HEK293T (cell line): ENCODE measurements at regions not wholly inside any gene's neighbourhood (a gene's known extent, or its start where the extent isn't known, plus 50 kb on each side); places are given as distances from the start of the nearest gene placed in this dataset.

ENCODE experiments used
- CTCF ChIA-PET: fragments of 350-600 bp; formaldehyde crosslinking; extraction: SDS; loops from one replicate; lab custom pipeline; 2021; ENCODE audit warnings: antibody characterized with exemption, inconsistent platforms; lab: Yijun Ruan, JAX
- POLR2A ChIA-PET: fragments of 350-600 bp; formaldehyde crosslinking; extraction: SDS; loops from one replicate; lab custom pipeline; 2020; ENCODE audit warnings: antibody characterized with exemption, inconsistent platforms; lab: Yijun Ruan, JAX
- DNase-seq: peaks from one replicate; pipeline ENCODE4 v3.0.0; 2012; ENCODE audit warnings: mixed read lengths; ENCODE audit errors: extremely low spot score
- ARNT ChIP-seq: fragments of 450-650 bp; IDR thresholded peaks from 2 replicates; pipeline ENCODE4 v1.6.1; 2017; ENCODE audit warnings: mild to moderate bottlenecking
- BHLHE40 ChIP-seq: fragments of 450-650 bp; IDR thresholded peaks from 2 replicates; pipeline ENCODE4 v1.6.1; 2016; ENCODE audit warnings: mild to moderate bottlenecking, moderate library complexity, borderline replicate concordance
- CTBP1 ChIP-seq: fragments of 450-650 bp; IDR thresholded peaks from 2 replicates; pipeline ENCODE4 v1.6.1; 2016; ENCODE audit warnings: borderline replicate concordance
- ELF4 ChIP-seq: fragments of 450-650 bp; IDR thresholded peaks from 2 replicates; pipeline ENCODE4 v1.6.1; 2017; ENCODE audit warnings: antibody characterized with exemption
- FOXA1 ChIP-seq: fragments of 450-650 bp; IDR thresholded peaks from 2 replicates; pipeline ENCODE4 v1.6.1; 2016; ENCODE audit warnings: mild to moderate bottlenecking
- FOXK2 ChIP-seq: fragments of 450-650 bp; IDR thresholded peaks from 2 replicates; pipeline ENCODE4 v1.6.1; 2016; ENCODE audit warnings: mild to moderate bottlenecking
- FOXM1 ChIP-seq: fragments of 450-650 bp; IDR thresholded peaks from 2 replicates; pipeline ENCODE4 v1.6.1; 2017; ENCODE audit warnings: mild to moderate bottlenecking, borderline replicate concordance
- HDGF ChIP-seq: fragments of 450-650 bp; IDR thresholded peaks from 2 replicates; pipeline ENCODE4 v1.6.1; 2017; ENCODE audit warnings: antibody characterized with exemption, borderline replicate concordance
- L3MBTL2 ChIP-seq: fragments of 450-650 bp; conservative IDR thresholded peaks from 2 replicates; pipeline ENCODE4 v1.6.1; 2016; ENCODE audit warnings: mild to moderate bottlenecking
- LEF1 ChIP-seq: fragments of 450-650 bp; IDR thresholded peaks from 2 replicates; pipeline ENCODE4 v1.6.1; 2017; ENCODE audit warnings: mild to moderate bottlenecking, borderline replicate concordance
- NFRKB ChIP-seq: fragments of 450-650 bp; IDR thresholded peaks from 2 replicates; pipeline ENCODE4 v1.6.1; 2016; ENCODE audit warnings: mild to moderate bottlenecking, moderate library complexity
- PKNOX1 ChIP-seq: fragments of 450-650 bp; IDR thresholded peaks from 2 replicates; pipeline ENCODE4 v1.6.1; 2016
- SP1 ChIP-seq: fragments of 450-650 bp; IDR thresholded peaks from 2 replicates; pipeline ENCODE4 v1.6.1; 2017
- SUZ12 ChIP-seq: fragments of 450-650 bp; IDR thresholded peaks from 2 replicates; pipeline ENCODE4 v1.6.1; 2016; ENCODE audit warnings: mild to moderate bottlenecking
- TARDBP ChIP-seq: fragments of 450-650 bp; IDR thresholded peaks from 2 replicates; pipeline ENCODE4 v1.6.1; 2016
- ZNF384 ChIP-seq: fragments of 450-650 bp; IDR thresholded peaks from 2 replicates; pipeline ENCODE4 v1.6.1; 2016

- no peak for DNase-seq
- TF ChIP-seq SUZ12, result no peak
- TF ChIP-seq ZNF384, result no peak
- TF ChIP-seq ARNT, result no peak
- ChIA-PET POLR2A (no interaction called here), CTCF (interaction anchor here (2.4 kb wide), 1 partner anchor 13 kb away, joined by 6 read pairs; no protein-coding TSS in a partner anchor)
Measured at GRCh38 chr10:131440405-131441360, 129.2 kb upstream of the TCERG1L start.

GRCh38 chr10:131442271-131442670 is 130.8 kb upstream of the TCERG1L start:
- POLR2A ChIA-PET, result no interaction called here
- CTCF ChIA-PET, result no interaction called here
- no peak for TF ChIP-seq NFRKB
- DNase-seq, result no peak

- CTCF ChIA-PET, result no interaction called here
- POLR2A ChIA-PET, result no interaction called here
- no peak for DNase-seq
- no peak for TF ChIP-seq FOXK2
- no peak for TF ChIP-seq TARDBP
- TF ChIP-seq LEF1, result no peak
- no peak for TF ChIP-seq NFRKB
- no peak for TF ChIP-seq FOXM1
- TF ChIP-seq PKNOX1, result no peak
- no peak for TF ChIP-seq ZNF384
- TF ChIP-seq BHLHE40, result no peak
- no peak for TF ChIP-seq CTBP1
Measured at GRCh38 chr10:131444286-131444685, 132.8 kb upstream of the TCERG1L start.

- ChIA-PET POLR2A (no interaction called here), CTCF (no interaction called here)
Measured at GRCh38 chr10:131444862-131445461, 133.4 kb upstream of the TCERG1L start.

GRCh38 chr10:131445623-131446022 is 134.1 kb upstream of the TCERG1L start:
- ChIA-PET POLR2A (no interaction called here), CTCF (no interaction called here)
- DNase-seq, result no peak
- no peak for TF ChIP-seq BHLHE40
- TF ChIP-seq PKNOX1, result no peak
- TF ChIP-seq FOXA1, result no peak
- no peak for TF ChIP-seq CTBP1
- TF ChIP-seq ELF4, result no peak
- TF ChIP-seq L3MBTL2, result no peak

More at GRCh38 chr10:131444862-131445461, 133.4 kb upstream of the TCERG1L start:
- DNase-seq, result no peak
- no peak for TF ChIP-seq NFRKB
- no peak for TF ChIP-seq PKNOX1
- TF ChIP-seq TARDBP, result no peak
- no peak for TF ChIP-seq CTBP1
- TF ChIP-seq BHLHE40, result no peak
- TF ChIP-seq LEF1, result no peak
- no peak for TF ChIP-seq ZNF384
- TF ChIP-seq SUZ12, result no peak
- no peak for TF ChIP-seq HDGF
- TF ChIP-seq ELF4, result no peak
- no peak for TF ChIP-seq FOXK2
- TF ChIP-seq SP1, result no peak
- TF ChIP-seq FOXA1, result no peak
- TF ChIP-seq ARNT, result no peak

- DNase-seq, result no peak
- POLR2A ChIA-PET, result no interaction called here
- TF ChIP-seq ELF4, result no peak
- no peak for TF ChIP-seq FOXM1
- TF ChIP-seq ARNT, result no peak
- no peak for TF ChIP-seq CTBP1
- TF ChIP-seq L3MBTL2, result no peak
- TF ChIP-seq FOXA1, result no peak
- no peak for TF ChIP-seq LEF1
- CTCF ChIA-PET, result no interaction called here
Measured at GRCh38 chr10:131446171-131446570, 134.7 kb upstream of the TCERG1L start.

GRCh38 chr10:131448171-131448570 is 136.7 kb upstream of the TCERG1L start:
- POLR2A ChIA-PET, result no interaction called here
- CTCF ChIA-PET, result no interaction called here
- no peak for TF ChIP-seq NFRKB
- TF ChIP-seq BHLHE40, result no peak
- no peak for TF ChIP-seq PKNOX1
- TF ChIP-seq SUZ12, result no peak
- no peak for TF ChIP-seq HDGF
- TF ChIP-seq ELF4, result no peak
- TF ChIP-seq ARNT, result no peak
- no peak for TF ChIP-seq L3MBTL2
- no peak for TF ChIP-seq FOXM1
- no peak for TF ChIP-seq FOXK2
- TF ChIP-seq ZNF384, result no peak
- TF ChIP-seq CTBP1, result no peak
- TF ChIP-seq SP1, result no peak
- no peak for TF ChIP-seq FOXA1
- no peak for TF ChIP-seq TARDBP
- TF ChIP-seq LEF1, result no peak
- DNase-seq, result no peak
